ENCODE measurements at regions not wholly inside any gene's neighbourhood (a gene's known extent, or its start where the extent isn't known, plus 50 kb on each side); places are given as distances from the start of the nearest gene placed in this dataset.

GRCh38 chr15:91515188-91515754 lies 338.2 kb upstream of the SLCO3A1 start:
- no peak for TF ChIP-seq CTCF (IDR thresholded peaks at IDR 0.05; ENCODE audit: low read depth, low read length, missing input control)
- TF ChIP-seq EGR1 (IDR thresholded peaks at IDR 0.05; ENCODE audit: low read depth in 2 of 2) = no peak
- TF ChIP-seq REST (IDR thresholded peaks at IDR 0.05) = no peak
- TF ChIP-seq ZBTB33 (IDR thresholded peaks at IDR 0.05) = no peak
- no peak for TF ChIP-seq YY1 (IDR thresholded peaks at IDR 0.05)
- TF ChIP-seq RAD21 (IDR thresholded peaks at IDR 0.05) = no peak
- no peak for TF ChIP-seq TAF1 (conservative IDR thresholded peaks at IDR 0.05)
- no peak for TF ChIP-seq MAX (IDR thresholded peaks at IDR 0.05)
- no peak for TF ChIP-seq SP1 (IDR thresholded peaks at IDR 0.05)
- no peak for TF ChIP-seq ATF3 (IDR thresholded peaks at IDR 0.05)
- no peak for TF ChIP-seq FOXA2 (IDR thresholded peaks at IDR 0.05)
- no peak for TF ChIP-seq JUND (IDR thresholded peaks at IDR 0.05)
- no peak for TF ChIP-seq RXRA (IDR thresholded peaks at IDR 0.05)
- no peak for TF ChIP-seq GABPA (IDR thresholded peaks at IDR 0.05 in 1 of 2, conservative IDR thresholded peaks at IDR 0.05 in 1 of 2)
